HepG2 (cell line): ENCODE measurements at regions not wholly inside any gene's neighbourhood (a gene's known extent, or its start where the extent isn't known, plus 50 kb on each side); places are given as distances from the start of the nearest gene placed in this dataset.

Experiments used
- ATAC-seq: fragments of 200-7000 bp; cut with Tn5 transposase; 3 replicates; pipeline ENCODE4 v1.9.1; 2020; ENCODE audit warnings: mild to moderate bottlenecking, moderate library complexity
- BruUV-seq: library from RNA; stranded (reverse); fragments of 400-500 nt; replicated peaks from 2 replicates; lab custom pipeline; 2021; lab: Mats Ljungman, UMichigan
- CTCF ChIA-PET: fragments of 300-600 bp; formaldehyde crosslinking; extraction: SDS; loops from one replicate; lab custom pipeline; 2021; ENCODE audit warnings: low total read pairs, inconsistent platforms, low intra/inter-chr PET ratio; lab: Yijun Ruan, JAX
- POLR2A ChIA-PET: fragments of 350-600 bp; sonication (Branson Sonifier 250); formaldehyde crosslinking; loops from one replicate; lab custom pipeline; 2020; ENCODE audit warnings: antibody characterized with exemption, inconsistent platforms; lab: Yijun Ruan, JAX
- DNase-seq: peaks from one replicate; pipeline ENCODE4 v3.0.0-alpha.2; 2015; ENCODE audit warnings: low spot score
- FAIRE-seq: peaks from 3 replicates; lab custom pipeline; 2011; peaks lifted over from hg19 to GRCh38; lab: Jason Lieb, UNC
- H2AFZ ChIP-seq: one replicate; pipeline ENCODE4 v1.6.1; 2011; ENCODE audit warnings: low read length, inconsistent platforms
- H3K27ac ChIP-seq: fragments of 300-600 bp; 3 replicates; pipeline ENCODE4 v1.8.0; 2011; ENCODE audit warnings: mixed run types, mild to moderate bottlenecking, mixed read lengths, low read length, inconsistent platforms; ENCODE audit not compliant: insufficient read depth; ENCODE audit errors: extremely low read length
- H3K27me3 ChIP-seq, 2 experiments: fragments of 200-600 bp in 1 of 2; 2 replicates in 1 of 2; 3 replicates in 1 of 2; pipeline versions ENCODE4 v1.6.0 to v1.8.0; 2011; ENCODE audit warnings: low read length in 2 of 2, mild to moderate bottlenecking in 2 of 2, moderate library complexity in 2 of 2, inconsistent platforms in 1 of 2; ENCODE audit not compliant: insufficient read depth in 2 of 2, control insufficient read depth in 1 of 2
- H3K36me3 ChIP-seq, 2 experiments: fragments of 200-600 bp in 1 of 2; replicated peaks in 1 of 2; 2 replicates in 1 of 2; 3 replicates in 1 of 2; pipeline versions ENCODE4 v1.5.1 to v1.8.0; 2011; ENCODE audit warnings: low read length in 2 of 2, inconsistent platforms in 1 of 2; ENCODE audit not compliant: insufficient read depth in 2 of 2, control insufficient read depth in 1 of 2
- H3K4me1 ChIP-seq: 2 replicates; pipeline ENCODE4 v1.5.1; 2012; ENCODE audit warnings: low read length, inconsistent platforms; ENCODE audit not compliant: insufficient read depth
- H3K4me2 ChIP-seq: 2 replicates; pipeline ENCODE4 v1.6.0; 2011; ENCODE audit warnings: low read depth, low read length, inconsistent platforms
- H3K4me3 ChIP-seq, 3 experiments: fragments of 200-600 bp in 1 of 3; sonication (generic), shearing (Covaris generic) in 1 of 3; replicated peaks in 1 of 3; 2 replicates each; pipeline ENCODE4 v1.5.1; 2011 to 2016; ENCODE audit warnings: low read length in 3 of 3, inconsistent platforms in 2 of 3, low read depth in 2 of 3, mild to moderate bottlenecking in 2 of 3, control low read depth in 1 of 3, mixed read lengths in 1 of 3; ENCODE audit not compliant: insufficient read depth in 1 of 3
- H3K79me2 ChIP-seq: one replicate; pipeline ENCODE4 v1.6.1; 2011; ENCODE audit warnings: low read length, inconsistent platforms; ENCODE audit not compliant: insufficient read depth
- H3K9ac ChIP-seq: 2 replicates; pipeline ENCODE4 v1.6.0; 2011; ENCODE audit warnings: mild to moderate bottlenecking, low read depth, low read length, inconsistent platforms; ENCODE audit not compliant: insufficient read depth
- H3K9me3 ChIP-seq: 2 replicates; pipeline ENCODE4 v1.5.1; 2012; ENCODE audit warnings: mild to moderate bottlenecking, low read length
- H4K20me1 ChIP-seq: 2 replicates; pipeline ENCODE4 v1.6.0; 2011; ENCODE audit warnings: inconsistent platforms, mild to moderate bottlenecking, low read length, moderate library complexity; ENCODE audit not compliant: insufficient read depth
- ARNT ChIP-seq: fragments of 450-650 bp; IDR thresholded peaks from 2 replicates; pipeline ENCODE4 v1.6.1; 2017
- CERS6 ChIP-seq: sonication (generic); formaldehyde crosslinking; IDR thresholded peaks from 2 replicates; pipeline ENCODE4 v1.5.0; 2020; ENCODE audit warnings: missing genetic modification reagents
- CSRNP2 ChIP-seq: sonication (generic); formaldehyde crosslinking; conservative IDR thresholded peaks from 2 replicates; pipeline ENCODE4 v1.8.0; 2022; ENCODE audit warnings: low read depth, missing genetic modification reagents
- ETS1 ChIP-seq: sonication (generic); formaldehyde crosslinking; IDR thresholded peaks from 2 replicates; pipeline ENCODE4 v1.4.0; 2020; ENCODE audit warnings: missing genetic modification reagents
- FLYWCH1 ChIP-seq: sonication (generic); formaldehyde crosslinking; IDR thresholded peaks from 2 replicates; pipeline ENCODE4 v1.8.1; 2023; ENCODE audit warnings: mild to moderate bottlenecking, missing genetic modification reagents
- HCFC1 ChIP-seq: fragments of 150-350 bp; IDR thresholded peaks from 2 replicates; pipeline ENCODE4 v1.6.1; 2014; ENCODE audit warnings: low read depth, low read length
- KLF6 ChIP-seq: IDR thresholded peaks from 2 replicates; pipeline ENCODE4 v1.8.0; 2016; ENCODE audit warnings: missing biosample characterization, missing genetic modification reagents
- PTBP1 ChIP-seq: fragments of 200-400 bp; formaldehyde crosslinking; IDR thresholded peaks from 2 replicates; pipeline ENCODE4 v1.6.1; 2018; ENCODE audit warnings: low read length, low read depth; ENCODE audit not compliant: poor library complexity, severe bottlenecking
- RBM22 ChIP-seq: fragments of 200-400 bp; formaldehyde crosslinking; optimal IDR thresholded peaks from 2 replicates; pipeline ENCODE3; 2017; ENCODE audit warnings: mild to moderate bottlenecking, low read length, moderate library complexity
- TP53 ChIP-seq: sonication (generic); formaldehyde crosslinking; conservative IDR thresholded peaks from 2 replicates; pipeline ENCODE4 v1.4.0; 2020; ENCODE audit warnings: missing genetic modification reagents
- U2AF2 ChIP-seq: fragments of 200-400 bp; formaldehyde crosslinking; IDR thresholded peaks from 2 replicates; pipeline ENCODE4 v1.6.1; 2017; ENCODE audit warnings: low read depth, mild to moderate bottlenecking, low read length
- ZNF614 ChIP-seq: IDR thresholded peaks from 2 replicates; pipeline ENCODE4 v1.6.1; 2018; ENCODE audit warnings: missing biosample characterization, missing genetic modification reagents, inconsistent platforms, borderline replicate concordance
- ZNF766 ChIP-seq: sonication (generic); formaldehyde crosslinking; IDR thresholded peaks from 2 replicates; pipeline ENCODE4 v1.5.0; 2020; ENCODE audit warnings: missing genetic modification reagents, borderline replicate concordance
- WGBS: methylation state at CpG from one replicate; pipeline ENCODE4 v1.1.6; 2017; ENCODE audit warnings: low lambda C conversion rate; 5-methylcytosine and 5-hydroxymethylcytosine counted together
- in situ Hi-C: cut with HindIII; loops from 2 replicates; pipeline ENCODE4 v1.10.0; 2017; ENCODE audit warnings: low pct_unique_long_range_greater_than_20kb; ENCODE audit not compliant: extremely low pct_ligation_motif_present
- intact Hi-C: fragments of 100-400 bp; cut with micrococcal nuclease; formaldehyde crosslinking; loops from one replicate; pipeline ENCODE4 v1.10.0; 2022; ENCODE audit not compliant: unreplicated experiment

DNA sequence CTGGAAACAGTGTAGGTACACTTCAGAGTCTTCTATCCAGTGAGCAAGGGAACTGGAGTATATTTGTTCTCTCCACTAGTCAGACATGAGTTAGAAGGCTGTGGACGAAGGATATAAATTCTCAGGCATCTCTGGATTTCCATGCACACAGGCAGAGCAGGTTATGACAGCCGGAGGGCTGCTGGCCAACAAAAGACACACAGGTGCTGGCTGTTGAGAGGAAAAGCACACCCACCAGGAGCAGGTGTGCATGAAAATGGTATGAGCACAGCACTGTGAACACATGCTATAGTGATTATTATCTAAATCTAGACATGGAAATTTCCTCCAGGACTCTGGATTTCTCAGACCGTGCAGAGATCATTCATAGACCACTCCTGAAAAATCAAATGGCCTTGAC is 444.7 kb upstream of the RPS6KA3 start:
- no peaks in the 10 kb centered on the region for H3K27me3 ChIP-seq
- BruUV-seq = no TSS peak
- POLR2A ChIA-PET = no interaction called here
- peak; percentile 18 for FAIRE-seq
- H3K4me3 ChIP-seq = no peak overlapping the region
- no peak overlapping the region for H2AFZ ChIP-seq
- H3K9ac ChIP-seq = no peak overlapping the region
- intact Hi-C loops (no loop called here), in situ Hi-C loops (no loop called here)
- CTCF ChIA-PET = no interaction called here
- H4K20me1 ChIP-seq = no peaks in the 10 kb centered on the region
- TF ChIP-seq U2AF2 (no peak), CSRNP2 (CRISPR knock-in tag) (no peak), ARNT (no peak), PTBP1 (no peak), FLYWCH1 (CRISPR knock-in tag) (no peak), KLF6 (CRISPR knock-in tag) (no peak)
- no peaks in the 10 kb centered on the region for H3K9me3 ChIP-seq
- H3K36me3 ChIP-seq = no peaks in the 10 kb centered on the region
- no peak for ATAC-seq
- no peak overlapping the region for H3K4me2 ChIP-seq
- H3K27ac ChIP-seq = no peak overlapping the region
- no peaks in the 10 kb centered on the region for H3K79me2 ChIP-seq
- DNase-seq = no peak
- no peaks in the 10 kb centered on the region for H3K4me1 ChIP-seq
- WGBS = 13% methylated on average over 1 of the region's 3 CpGs

- Histone ChIP-seq H4K20me1 (no peaks in the 10 kb centered on the region), H3K9ac (no peak overlapping the region), H3K79me2 (no peaks in the 10 kb centered on the region), H3K27me3 (no peaks in the 10 kb centered on the region), H2AFZ (no peak overlapping the region), H3K9me3 (no peaks in the 10 kb centered on the region), H3K4me3 (no peak overlapping the region)
- ChIA-PET POLR2A (no interaction called here), CTCF (no interaction called here)
- in situ Hi-C loops (no loop called here), intact Hi-C loops (no loop called here)
- BruUV-seq = no TSS peak
- no peak for DNase-seq
- TF ChIP-seq TP53 (CRISPR knock-in tag) (no peak), CERS6 (CRISPR knock-in tag) (no peak), ZNF614 (CRISPR knock-in tag) (no peak), ZNF766 (CRISPR knock-in tag) (no peak), ETS1 (CRISPR knock-in tag) (no peak), RBM22 (no peak), HCFC1 (no peak)
- TF ChIP-seq, all 625 proteins: peak for 0
- Histone ChIP-seq H3K36me3 (no peaks in the 10 kb centered on the region), H3K27ac (no peak overlapping the region), H3K4me1 (no peaks in the 10 kb centered on the region), H3K4me2 (no peak overlapping the region)
- no peak for ATAC-seq
- FAIRE-seq = no peak
- WGBS = 0% methylated on average over 2 of the region's 2 CpGs
Measured at GRCh38 chrX:20693078-20693477, 426.4 kb upstream of the RPS6KA3 start.
